Stomach (tissue), 8 donors: ENCODE measurements at regions not wholly inside any gene's neighbourhood (a gene's known extent, or its start where the extent isn't known, plus 50 kb on each side); places are given as distances from the start of the nearest gene placed in this dataset.
"Not testable (repeated sequence)": the region's sequence is repeated elsewhere in the genome, so short reads cannot be mapped to it uniquely, and the experiment has no call there.

Experiments
- DNase-seq, 2 donors: peaks; one replicate each; pipeline versions ENCODE4 v3.0.0 to v3.0.0-alpha.2; 2013 to 2019
- H3K27ac ChIP-seq, 5 donors: fragments of 200-600 bp in 4 of 5; sonication (generic) in 4 of 5; one replicate each; pipeline ENCODE4 v1.5.1; 2013 to 2019; ENCODE audit warnings: mild to moderate bottlenecking in 1 of 5, moderate library complexity in 1 of 5
- H3K27me3 ChIP-seq, 3 donors: fragments of 200-600 bp; sonication (generic); one replicate each; pipeline ENCODE4 v1.5.1; 2017 to 2019; ENCODE audit warnings: mixed run types in 1 of 3
- H3K36me3 ChIP-seq, 4 donors: fragments of 200-600 bp; sonication (generic); 1 replicate in 3 of 4; 2 replicates in 1 of 4; pipeline ENCODE4 v1.5.1; 2016 to 2019
- H3K4me1 ChIP-seq, 4 donors: fragments of 200-600 bp; sonication (generic); one replicate each; pipeline ENCODE4 v1.5.1; 2016 to 2019
- H3K4me3 ChIP-seq, 4 donors: fragments of 200-600 bp; sonication (generic) in 3 of 4; one replicate each; pipeline ENCODE4 v1.5.1; 2016 to 2019; ENCODE audit warnings: mild to moderate bottlenecking in 1 of 4
- H3K9me3 ChIP-seq, 4 donors: fragments of 200-600 bp; sonication (generic); one replicate each; pipeline ENCODE4 v1.5.1; 2016 to 2019
- WGBS, 5 donors: extraction: QIAGEN DNeasy Blood & Tissue Kit in 3 of 5; methylation state at CpG; one replicate each; pipeline versions ENCODE4 v1.1.5 to v1.1.7; 2013 to 2018; 5-methylcytosine and 5-hydroxymethylcytosine counted together
- intact Hi-C: fragments of 100-400 bp; cut with DNase I; formaldehyde crosslinking; loops from one replicate; pipeline ENCODE4 v1.15.1; 2023; ENCODE audit warnings: low total_unique reads
- donor health status: healthy with polysubstance abuse.
- donor health status: Bipolar disorder and iron deficiency.
- donor health status: healthy.

DNA sequence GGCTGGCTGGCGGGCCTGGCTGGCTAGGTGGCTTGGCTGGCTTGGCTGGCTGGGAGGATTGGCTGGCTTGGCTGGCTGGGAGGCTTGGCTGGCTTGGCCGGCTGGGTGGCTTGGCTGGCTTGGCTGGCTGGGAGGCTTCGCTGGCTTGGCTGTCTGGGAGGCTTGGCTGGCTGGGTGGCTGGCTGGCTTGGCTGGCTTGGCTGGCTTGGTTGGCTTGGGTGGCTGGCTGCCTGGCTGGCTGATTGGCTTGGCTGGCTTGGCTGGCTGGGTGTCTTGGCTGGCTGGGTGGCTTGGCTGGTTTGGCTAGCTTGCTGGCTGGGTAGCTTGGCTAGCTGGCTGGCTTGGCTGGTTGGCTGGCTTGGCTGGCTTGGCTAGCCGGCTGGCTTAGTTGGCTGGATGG, 2817.8 kb downstream of the RPIA start:
- H3K4me1 ChIP-seq, H3K9me3 ChIP-seq, intact Hi-C loops, H3K4me3 ChIP-seq, H3K27me3 ChIP-seq, H3K27ac ChIP-seq, DNase-seq, H3K36me3 ChIP-seq: not testable (repeated sequence)
- WGBS, 5 donors: 0 to 56% (median 51%) methylated on average over 1 to 3 of the region's 4 CpGs; no CpG with 5 or more reads in 1 of the 5 donors

DNA sequence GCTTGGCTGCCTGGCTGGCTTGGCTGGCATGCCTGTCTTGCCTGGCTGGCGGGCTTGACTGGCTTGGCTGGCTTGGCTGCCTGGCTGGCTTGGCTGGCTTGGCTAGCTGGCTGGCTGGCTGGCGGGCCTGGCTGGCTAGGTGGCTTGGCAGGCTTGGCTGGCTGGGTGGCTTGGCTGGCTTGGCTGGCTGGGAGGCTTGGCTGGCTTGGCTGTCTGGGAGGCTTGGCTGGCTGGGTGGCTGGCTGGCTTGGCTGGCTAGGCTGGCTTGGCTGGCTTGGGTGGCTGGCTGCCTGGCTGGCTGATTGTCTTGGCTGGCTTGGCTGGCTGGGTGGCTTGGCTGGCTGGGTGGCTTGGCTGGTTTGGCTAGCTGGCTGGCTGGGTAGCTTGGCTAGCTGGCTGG, 2819.7 kb downstream of the RPIA start:
- H3K27me3 ChIP-seq, H3K9me3 ChIP-seq, H3K4me1 ChIP-seq, intact Hi-C loops, H3K4me3 ChIP-seq, H3K36me3 ChIP-seq, H3K27ac ChIP-seq, DNase-seq: not testable (repeated sequence)
- 68 to 87% (median 80%) methylated on average over 2 of the region's 2 CpGs; no CpG with 5 or more reads in 2 of the 5 donors for WGBS, 5 donors

DNA sequence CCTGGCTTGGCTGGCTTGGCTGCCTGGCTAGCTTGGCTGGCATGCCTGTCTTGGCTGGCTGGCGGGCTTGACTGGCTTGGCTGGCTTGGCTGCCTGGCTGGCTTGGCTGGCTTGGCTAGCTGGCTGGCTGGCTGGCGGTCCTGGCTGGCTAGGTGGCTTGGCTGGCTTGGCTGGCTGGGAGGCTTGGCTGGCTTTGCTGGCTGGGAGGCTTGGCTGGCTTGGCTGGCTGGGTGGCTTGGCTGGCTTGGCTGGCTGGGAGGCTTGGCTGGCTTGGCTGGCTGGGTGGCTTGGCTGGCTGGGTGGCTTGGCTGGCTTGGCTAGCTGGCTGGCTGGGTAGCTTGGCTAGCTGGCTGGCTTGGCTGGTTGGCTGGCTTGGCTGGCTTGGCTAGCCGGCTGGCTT, 2824.5 kb downstream of the RPIA start:
- H3K9me3 ChIP-seq, intact Hi-C loops, H3K4me3 ChIP-seq, H3K4me1 ChIP-seq, DNase-seq, H3K36me3 ChIP-seq, H3K27me3 ChIP-seq, H3K27ac ChIP-seq: not testable (repeated sequence)
- 75 to 100% (median 86%) methylated on average over 1 to 2 of the region's 3 CpGs for WGBS, 5 donors

DNA sequence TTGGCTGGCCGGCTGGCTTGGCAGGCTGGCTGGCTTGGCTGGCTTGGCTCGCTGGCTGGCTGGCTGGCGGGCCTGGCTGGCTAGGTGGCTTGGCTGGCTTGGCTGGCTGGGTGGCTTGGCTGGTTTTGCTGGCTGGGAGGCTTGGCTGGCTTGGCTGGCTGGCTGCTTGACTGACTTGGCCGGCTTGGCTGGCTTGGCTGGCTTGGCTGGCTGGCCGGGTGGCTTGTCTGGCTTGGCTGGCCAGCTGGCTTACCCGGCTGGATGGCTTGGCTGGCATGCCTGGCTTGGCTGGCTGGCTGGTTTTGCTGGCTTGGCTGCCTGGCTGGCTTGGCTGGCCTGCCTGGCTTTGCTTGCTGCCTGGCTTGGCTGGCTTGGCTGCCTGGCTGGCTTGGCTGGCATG, 2825.2 kb downstream of the RPIA start:
- H3K4me3 ChIP-seq, H3K27me3 ChIP-seq, H3K4me1 ChIP-seq, H3K36me3 ChIP-seq, H3K27ac ChIP-seq, DNase-seq, intact Hi-C loops, H3K9me3 ChIP-seq: not testable (repeated sequence)
- WGBS, 5 donors: 40 to 88% (median 82%) methylated on average over 1 to 6 of the region's 6 CpGs; no CpG with 5 or more reads in 1 of the 5 donors

DNA sequence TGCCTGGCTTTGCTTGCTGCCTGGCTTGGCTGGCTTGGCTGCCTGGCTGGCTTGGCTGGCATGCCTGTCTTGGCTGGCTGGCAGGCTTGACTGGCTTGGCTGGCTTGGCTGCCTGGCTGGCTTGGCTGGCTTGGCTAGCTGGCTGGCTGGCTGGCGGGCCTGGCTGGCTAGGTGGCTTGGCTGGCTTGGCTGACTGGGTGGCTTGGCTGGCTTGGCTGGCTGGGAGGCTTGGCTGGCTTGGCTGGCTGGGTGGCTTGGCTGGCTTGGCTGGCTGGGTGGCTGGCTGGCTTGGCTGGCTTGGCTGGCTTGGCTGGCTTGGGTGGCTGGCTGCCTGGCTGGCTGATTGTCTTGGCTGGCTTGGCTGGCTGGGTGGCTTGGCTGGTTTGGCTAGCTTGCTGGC, 2826.4 kb downstream of the RPIA start:
- 80 to 100% (median 80%) methylated on average over 1 of the region's 1 CpG; no CpG with 5 or more reads in 2 of the 5 donors for WGBS, 5 donors
- H3K36me3 ChIP-seq, DNase-seq, H3K4me3 ChIP-seq, H3K27ac ChIP-seq, intact Hi-C loops, H3K27me3 ChIP-seq, H3K9me3 ChIP-seq, H3K4me1 ChIP-seq: not testable (repeated sequence)

DNA sequence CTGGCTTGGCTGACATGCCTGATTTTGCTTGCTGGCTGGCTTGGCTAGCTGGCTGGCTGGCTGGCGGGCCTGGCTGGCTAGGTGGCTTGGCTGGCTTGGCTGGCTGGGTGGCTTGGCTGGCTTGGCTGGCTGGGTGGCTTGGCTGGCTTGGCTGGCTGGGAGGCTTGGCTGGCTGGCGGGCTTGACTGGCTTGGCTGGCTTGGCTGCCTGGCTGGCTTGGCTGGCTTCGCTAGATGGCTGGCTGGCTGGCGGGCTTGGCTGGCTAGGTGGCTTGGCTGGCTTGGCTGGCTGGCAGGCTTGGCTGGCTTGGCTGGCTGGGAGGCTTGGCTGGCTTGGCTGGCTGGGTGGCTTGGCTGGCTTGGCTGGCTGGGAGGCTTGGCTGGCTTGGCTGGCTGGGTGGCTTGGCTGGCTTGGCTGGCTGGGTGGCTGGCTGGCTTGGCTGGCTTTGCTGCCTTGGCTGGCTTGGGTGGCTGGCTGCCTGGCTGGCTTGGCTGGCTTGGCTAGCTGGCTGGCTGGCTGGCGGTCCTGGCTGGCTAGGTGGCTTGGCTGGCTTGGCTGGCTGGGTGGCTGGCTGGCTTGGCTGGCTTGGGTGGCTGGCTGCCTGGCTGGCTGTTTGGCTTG, 2827.0 kb downstream of the RPIA start:
- H3K4me3 ChIP-seq, H3K9me3 ChIP-seq, DNase-seq, H3K36me3 ChIP-seq, H3K4me1 ChIP-seq, intact Hi-C loops, H3K27ac ChIP-seq, H3K27me3 ChIP-seq: not testable (repeated sequence)
- WGBS, 5 donors: 77 to 100% (median 88%) methylated on average over 1 to 5 of the region's 5 CpGs

DNA sequence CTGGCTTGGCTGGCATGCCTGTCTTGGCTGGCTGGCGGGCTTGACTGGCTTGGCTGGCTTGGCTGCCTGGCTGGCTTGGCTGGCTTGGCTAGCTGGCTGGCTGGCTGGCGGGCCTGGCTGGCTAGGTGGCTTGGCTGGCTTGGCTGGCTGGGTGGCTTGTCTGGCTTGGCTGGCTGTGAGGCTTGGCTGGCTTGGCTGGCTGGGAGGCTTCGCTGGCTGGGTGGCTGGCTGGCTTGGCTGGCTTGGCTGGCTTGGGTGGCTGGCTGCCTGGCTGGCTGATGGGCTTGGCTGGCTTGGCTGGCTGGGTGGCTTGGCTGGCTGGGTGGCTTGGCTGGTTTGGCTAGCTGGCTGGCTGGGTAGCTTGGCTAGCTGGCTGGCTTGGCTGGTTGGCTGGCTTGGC, 2827.9 kb downstream of the RPIA start:
- H3K27me3 ChIP-seq, H3K9me3 ChIP-seq, H3K36me3 ChIP-seq, intact Hi-C loops, H3K27ac ChIP-seq, H3K4me1 ChIP-seq, DNase-seq, H3K4me3 ChIP-seq: not testable (repeated sequence)
- 81 to 100% (median 87%) methylated on average over 2 of the region's 3 CpGs; no CpG with 5 or more reads in 2 of the 5 donors for WGBS, 5 donors

DNA sequence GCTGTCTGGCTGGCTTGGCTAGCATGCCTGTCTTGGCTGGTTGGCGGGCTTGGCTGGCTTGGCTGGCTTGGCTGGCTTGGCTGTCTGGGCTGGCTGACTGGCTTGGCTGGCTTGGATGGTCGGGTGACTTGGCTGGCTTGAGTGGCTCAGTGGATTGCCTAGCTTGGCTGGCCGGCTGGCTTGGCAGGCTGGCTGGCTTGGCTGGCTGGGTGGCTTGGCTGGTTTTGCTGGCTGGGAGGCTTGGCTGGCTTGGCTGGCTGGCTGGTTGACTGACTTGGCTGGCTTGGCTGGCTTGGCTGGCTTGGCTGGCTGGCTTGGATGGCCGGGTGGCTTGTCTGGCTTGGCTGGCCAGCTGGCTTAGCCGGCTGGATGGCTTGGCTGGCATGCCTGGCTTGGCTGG, 2828.4 kb downstream of the RPIA start:
- intact Hi-C loops, H3K27me3 ChIP-seq, H3K36me3 ChIP-seq, H3K27ac ChIP-seq, H3K4me3 ChIP-seq, H3K4me1 ChIP-seq, DNase-seq, H3K9me3 ChIP-seq: not testable (repeated sequence)
- 79 to 90% (median 88%) methylated on average over 2 of the region's 5 CpGs; no CpG with 5 or more reads in 2 of the 5 donors for WGBS, 5 donors

DNA sequence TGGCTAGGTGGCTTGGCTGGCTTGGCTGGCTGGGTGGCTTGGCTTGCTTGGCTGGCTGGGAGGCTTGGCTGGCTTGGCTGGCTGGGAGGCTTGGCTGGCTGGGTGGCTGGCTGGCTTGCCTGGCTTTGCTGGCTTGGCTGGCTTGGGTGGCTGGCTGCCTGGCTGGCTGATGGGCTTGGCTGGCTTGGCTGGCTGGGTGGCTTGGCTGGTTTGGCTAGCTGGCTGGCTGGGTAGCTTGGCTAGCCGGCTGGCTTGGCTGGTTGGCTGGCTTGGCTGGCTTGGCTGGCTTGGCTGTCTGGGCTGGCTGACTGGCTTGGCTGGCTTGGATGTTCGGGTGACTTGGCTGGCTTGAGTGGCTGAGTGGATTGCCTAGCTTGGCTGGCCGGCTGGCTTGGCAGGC, 2829.1 kb downstream of the RPIA start:
- WGBS, 5 donors: 78 to 91% (median 82%) methylated on average over 3 of the region's 3 CpGs; no CpG with 5 or more reads in 1 of the 5 donors
- H3K4me1 ChIP-seq, H3K4me3 ChIP-seq, H3K36me3 ChIP-seq, intact Hi-C loops, H3K27ac ChIP-seq, DNase-seq, H3K27me3 ChIP-seq, H3K9me3 ChIP-seq: not testable (repeated sequence)

DNA sequence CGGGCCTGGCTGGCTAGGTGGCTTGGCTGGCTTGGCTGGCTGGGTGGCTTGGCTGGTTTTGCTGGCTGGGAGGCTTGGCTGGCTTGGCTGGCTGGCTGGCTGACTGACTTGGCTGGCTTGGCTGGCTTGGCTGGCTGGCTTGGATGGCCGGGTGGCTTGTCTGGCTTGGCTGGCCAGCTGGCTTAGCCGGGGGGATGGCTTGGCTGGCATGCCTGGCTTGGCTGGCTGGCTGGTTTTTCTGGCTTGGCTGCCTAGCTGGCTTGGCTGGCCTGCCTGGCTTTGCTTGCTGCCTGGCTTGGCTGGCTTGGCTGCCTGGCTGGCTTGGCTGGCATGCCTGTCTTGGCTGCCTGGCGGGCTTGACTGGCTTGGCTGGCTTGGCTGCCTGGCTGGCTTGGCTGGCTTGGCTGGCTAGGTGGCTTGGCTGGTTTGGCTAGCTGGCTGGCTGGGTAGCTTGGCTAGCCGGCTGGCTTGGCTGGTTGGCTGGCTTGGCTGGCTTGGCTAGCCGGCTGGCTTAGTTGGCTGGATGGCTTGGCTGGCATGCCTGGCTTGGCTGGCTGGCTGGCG, 2829.6 kb downstream of the RPIA start:
- H3K27ac ChIP-seq, H3K4me3 ChIP-seq, H3K4me1 ChIP-seq, H3K36me3 ChIP-seq, intact Hi-C loops, DNase-seq, H3K27me3 ChIP-seq, H3K9me3 ChIP-seq: not testable (repeated sequence)
- 72 to 92% (median 83%) methylated on average over 2 to 4 of the region's 7 CpGs; no CpG with 5 or more reads in 2 of the 5 donors for WGBS, 5 donors

DNA sequence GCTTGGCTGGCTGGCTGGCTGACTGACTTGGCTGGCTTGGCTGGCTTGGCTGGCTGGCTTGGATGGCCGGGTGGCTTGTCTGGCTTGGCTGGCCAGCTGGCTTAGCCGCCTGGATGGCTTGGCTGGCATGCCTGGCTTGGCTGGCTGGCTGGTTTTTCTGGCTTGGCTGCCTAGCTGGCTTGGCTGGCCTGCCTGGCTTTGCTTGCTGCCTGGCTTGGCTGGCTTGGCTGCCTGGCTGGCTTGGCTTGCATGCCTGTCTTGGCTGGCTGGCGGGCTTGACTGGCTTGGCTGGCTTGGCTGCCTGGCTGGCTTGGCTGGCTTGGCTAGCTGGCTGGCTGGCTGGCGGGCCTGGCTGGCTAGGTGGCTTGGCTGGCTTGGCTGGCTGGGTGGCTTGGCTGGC, 2830.5 kb downstream of the RPIA start:
- H3K27ac ChIP-seq, intact Hi-C loops, H3K36me3 ChIP-seq, H3K9me3 ChIP-seq, DNase-seq, H3K4me1 ChIP-seq, H3K4me3 ChIP-seq, H3K27me3 ChIP-seq: not testable (repeated sequence)
- WGBS, 5 donors: 69 to 88% (median 76%) methylated on average over 1 to 3 of the region's 4 CpGs; no CpG with 5 or more reads in 1 of the 5 donors

DNA sequence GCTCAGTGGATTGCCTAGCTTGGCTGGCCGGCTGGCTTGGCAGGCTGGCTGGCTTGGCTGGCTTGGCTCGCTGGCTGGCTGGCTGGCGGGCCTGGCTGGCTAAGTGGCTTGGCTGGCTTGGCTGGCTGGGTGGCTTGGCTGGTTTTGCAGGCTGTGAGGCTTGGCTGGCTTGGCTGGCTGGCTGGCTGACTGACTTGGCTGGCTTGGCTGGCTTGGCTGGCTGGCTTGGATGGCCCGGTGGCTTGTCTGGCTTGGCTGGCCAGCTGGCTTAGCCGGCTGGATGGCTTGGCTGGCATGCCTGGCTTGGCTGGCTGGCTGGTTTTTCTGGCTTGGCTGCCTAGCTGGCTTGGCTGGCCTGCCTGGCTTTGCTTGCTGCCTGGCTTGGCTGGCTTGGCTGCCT, 2831.4 kb downstream of the RPIA start:
- H3K4me1 ChIP-seq, DNase-seq, H3K27ac ChIP-seq, H3K27me3 ChIP-seq, H3K36me3 ChIP-seq, intact Hi-C loops, H3K4me3 ChIP-seq: not testable (repeated sequence)
- H3K9me3 ChIP-seq: peaks cover 0 to 11% (median 0%) of the 10 kb centered on the region in 4 donors
- WGBS, 5 donors: 72 to 89% (median 89%) methylated on average over 1 to 5 of the region's 5 CpGs; no CpG with 5 or more reads in 2 of the 5 donors
